H9 (cell line): ENCODE measurements at regions not wholly inside any gene's neighbourhood (a gene's known extent, or its start where the extent isn't known, plus 50 kb on each side); places are given as distances from the start of the nearest gene placed in this dataset.

ENCODE experiments used
- DNase-seq: peaks from one replicate; pipeline ENCODE4 v3.0.0-alpha.2; 2017
- H2AFZ ChIP-seq: one replicate; pipeline ENCODE4 v1.6.1; 2013; ENCODE audit warnings: mild to moderate bottlenecking, low read length, control low read depth, moderate library complexity
- H2AK5ac ChIP-seq: 2 replicates; pipeline ENCODE4 v1.6.1; 2013; ENCODE audit warnings: low read length, control low read depth, mixed read lengths; ENCODE audit not compliant: insufficient read length
- H2BK120ac ChIP-seq: one replicate; pipeline ENCODE4 v1.6.1; 2013; ENCODE audit warnings: low read depth, mild to moderate bottlenecking, low read length, control low read depth, inconsistent platforms; ENCODE audit not compliant: poor library complexity, severe bottlenecking
- H2BK12ac ChIP-seq: 2 replicates; pipeline ENCODE4 v1.6.1; 2013; ENCODE audit warnings: low read length, control low read depth, mixed read lengths, low read depth; ENCODE audit not compliant: insufficient read length
- H2BK15ac ChIP-seq: 2 replicates; pipeline ENCODE4 v1.6.1; 2013; ENCODE audit warnings: low read depth, low read length, control low read depth
- H2BK20ac ChIP-seq: one replicate; pipeline ENCODE4 v1.6.1; 2013; ENCODE audit warnings: low read depth, mild to moderate bottlenecking, low read length, control low read depth, inconsistent platforms; ENCODE audit not compliant: poor library complexity, severe bottlenecking
- H2BK5ac ChIP-seq: 2 replicates; pipeline ENCODE4 v1.6.1; 2013; ENCODE audit warnings: low read length, control low read depth, mixed read lengths; ENCODE audit not compliant: insufficient read length
- H3K14ac ChIP-seq: 2 replicates; pipeline ENCODE4 v1.6.1; 2013; ENCODE audit warnings: low read length, control low read depth; ENCODE audit not compliant: insufficient read depth
- H3K18ac ChIP-seq: 2 replicates; pipeline ENCODE4 v1.6.1; 2013; ENCODE audit warnings: low read depth, mild to moderate bottlenecking, mixed read lengths, low read length, control low read depth; ENCODE audit not compliant: insufficient read length
- H3K23ac ChIP-seq: 2 replicates; pipeline ENCODE4 v1.6.1; 2013; ENCODE audit warnings: low read length, control low read depth, mixed read lengths, low read depth; ENCODE audit not compliant: insufficient read length
- H3K23me2 ChIP-seq: 2 replicates; pipeline ENCODE4 v1.6.1; 2013; ENCODE audit warnings: low read depth, mild to moderate bottlenecking, mixed read lengths, low read length, control low read depth; ENCODE audit not compliant: insufficient read length, poor library complexity, severe bottlenecking
- H3K27ac ChIP-seq: 2 replicates; pipeline ENCODE4 v1.5.1; 2013; ENCODE audit warnings: low read length, control low read depth, mixed read lengths, low read depth; ENCODE audit not compliant: insufficient read length
- H3K27me3 ChIP-seq: 2 replicates; pipeline ENCODE4 v1.6.1; 2013; ENCODE audit warnings: low read length, control low read depth, inconsistent platforms; ENCODE audit not compliant: insufficient read depth
- H3K4ac ChIP-seq: 2 replicates; pipeline ENCODE4 v1.6.1; 2013; ENCODE audit warnings: low read depth, mild to moderate bottlenecking, control low read depth, inconsistent platforms, low read length, moderate library complexity
- H3K4me1 ChIP-seq: 2 replicates; pipeline ENCODE4 v1.6.1; 2013; ENCODE audit warnings: low read length, control low read depth, inconsistent platforms; ENCODE audit not compliant: insufficient read depth
- H3K4me2 ChIP-seq: 2 replicates; pipeline ENCODE4 v1.6.1; 2013; ENCODE audit warnings: low read length, control low read depth, mixed read lengths; ENCODE audit not compliant: insufficient read length, insufficient read depth
- H3K56ac ChIP-seq: 2 replicates; pipeline ENCODE4 v1.6.1; 2013; ENCODE audit warnings: low read depth, mild to moderate bottlenecking, mixed read lengths, low read length, control low read depth; ENCODE audit not compliant: insufficient read length
- H3K79me1 ChIP-seq: 2 replicates; pipeline ENCODE4 v1.6.1; 2013; ENCODE audit warnings: low read depth, mild to moderate bottlenecking, moderate library complexity, low read length, control low read depth, inconsistent platforms; ENCODE audit not compliant: insufficient read depth, poor library complexity, severe bottlenecking
- H3K79me2 ChIP-seq: 2 replicates; pipeline ENCODE4 v1.6.1; 2013; ENCODE audit warnings: low read length, control low read depth, inconsistent platforms; ENCODE audit not compliant: insufficient read depth
- H3K9ac ChIP-seq: 2 replicates; pipeline ENCODE4 v1.6.1; 2013; ENCODE audit warnings: low read length, control low read depth, mixed read lengths; ENCODE audit not compliant: insufficient read length; ENCODE audit errors: extremely low read depth
- H3K9me3 ChIP-seq: one replicate; pipeline ENCODE4 v1.6.1; 2013; ENCODE audit warnings: low read depth, low read length, inconsistent platforms; ENCODE audit not compliant: control insufficient read depth
- H3T11ph ChIP-seq: one replicate; pipeline ENCODE4 v1.6.1; 2013; ENCODE audit warnings: mild to moderate bottlenecking, low read length, control low read depth, inconsistent platforms
- H4K20me1 ChIP-seq: one replicate; pipeline ENCODE4 v1.6.1; 2013; ENCODE audit not compliant: control insufficient read depth, insufficient read length, insufficient read depth
- H4K5ac ChIP-seq: 2 replicates; pipeline ENCODE4 v1.6.1; 2013; ENCODE audit warnings: low read depth, mild to moderate bottlenecking, mixed read lengths, low read length, control low read depth; ENCODE audit not compliant: insufficient read length
- H4K8ac ChIP-seq: replicated peaks from 2 replicates; pipeline ENCODE4 v1.6.1; 2013; ENCODE audit warnings: low read length, control low read depth, mixed read lengths, low read depth; ENCODE audit not compliant: insufficient read length
- H4K91ac ChIP-seq: 2 replicates; pipeline ENCODE4 v1.6.1; 2013; ENCODE audit warnings: low read depth, mild to moderate bottlenecking, moderate library complexity, mixed read lengths, low read length, control low read depth; ENCODE audit not compliant: insufficient read length
- H3K27ac Mint-ChIP-seq, 3 experiments: 2 replicates in 2 of 3; 3 replicates in 1 of 3; pipeline ENCODE4 v1.8.0; 2020 to 2021; ENCODE audit warnings: mixed read lengths in 3 of 3, mild to moderate bottlenecking in 1 of 3, moderate library complexity in 1 of 3
- H3K27me3 Mint-ChIP-seq: 2 replicates; pipeline ENCODE4 v1.8.0; 2021; ENCODE audit warnings: low read depth, mild to moderate bottlenecking, moderate library complexity, mixed read lengths
- H3K36me3 Mint-ChIP-seq, 3 experiments: 2 replicates in 2 of 3; 3 replicates in 1 of 3; pipeline ENCODE4 v1.8.0; 2020 to 2021; ENCODE audit warnings: low read depth in 3 of 3, mixed read lengths in 3 of 3; ENCODE audit not compliant: insufficient read depth in 1 of 3
- H3K4me1 Mint-ChIP-seq, 2 experiments: 2 replicates each; pipeline ENCODE4 v1.8.0; 2020; ENCODE audit warnings: mixed read lengths in 2 of 2
- H3K4me3 Mint-ChIP-seq, 2 experiments: 2 replicates in 1 of 2; 3 replicates in 1 of 2; pipeline ENCODE4 v1.8.0; 2020 to 2021; ENCODE audit warnings: mild to moderate bottlenecking in 2 of 2, mixed read lengths in 2 of 2, moderate library complexity in 1 of 2
- H3K9me3 Mint-ChIP-seq, 2 experiments: 2 replicates in 1 of 2; 3 replicates in 1 of 2; pipeline ENCODE4 v1.8.0; 2020; ENCODE audit warnings: mild to moderate bottlenecking in 2 of 2, mixed read lengths in 2 of 2, moderate library complexity in 1 of 2
- WGBS: extraction: QIAGEN DNeasy Blood & Tissue Kit; methylation state at CpG from one replicate; pipeline ENCODE4 v1.1.7; 2013; ENCODE audit warnings: missing lambda C conversion rate, low lambda C conversion rate, mixed read lengths; ENCODE audit not compliant: insufficient read length; ENCODE audit errors: extremely low coverage; 5-methylcytosine and 5-hydroxymethylcytosine counted together
- TF ChIP-seq, protein P1 (sequence below): fragments of 200-600 bp; sonication (generic); conservative IDR thresholded peaks from 3 replicates; pipeline ENCODE4 v1.8.0; 2021; ENCODE audit warnings: antibody characterized with exemption, mild to moderate bottlenecking

DNA sequence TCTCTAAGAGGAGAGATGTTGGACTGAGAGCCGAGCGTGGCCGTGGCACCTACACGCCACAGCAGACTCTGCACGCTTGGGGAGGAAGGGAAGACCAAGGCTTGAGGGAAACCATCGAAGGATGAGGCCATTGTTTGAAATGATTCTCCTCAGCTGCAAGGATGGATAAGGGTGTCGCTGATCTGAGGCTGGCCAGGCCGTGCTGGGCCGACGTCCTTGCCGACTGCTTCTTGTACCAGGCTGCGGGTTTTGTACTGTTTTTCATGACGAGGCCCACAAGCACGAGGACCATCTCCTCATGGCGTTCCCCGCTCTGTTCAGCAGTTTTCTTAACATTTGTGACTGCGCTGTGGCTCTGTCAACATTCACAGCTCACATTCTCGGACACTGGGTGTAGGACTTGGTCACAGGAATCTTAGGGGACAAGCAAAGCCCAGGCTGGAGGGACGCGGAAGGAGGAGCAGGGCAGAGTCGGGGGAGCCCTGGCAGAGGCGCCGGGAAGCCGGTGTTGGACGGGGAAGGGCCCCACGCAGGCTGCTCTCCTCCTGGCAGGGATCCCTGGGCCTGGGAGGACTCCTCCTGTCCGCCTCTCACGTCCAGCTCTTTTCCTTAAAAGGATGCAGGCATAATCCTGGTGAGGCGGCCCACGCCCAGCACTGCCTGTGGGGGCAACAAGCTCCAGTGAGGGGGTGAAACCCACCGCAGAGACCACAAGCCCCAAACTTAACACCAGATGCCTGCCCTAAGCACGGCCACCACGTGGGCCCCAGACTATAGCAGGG lies 259.0 kb upstream of the SALL3 start:
- peaks cover 14% of the 10 kb centered on the region; the same call in 1 of the 2 replicates for H3K4me1 ChIP-seq
- no peak overlapping the region for H3T11ph ChIP-seq
- peaks cover 44 to 49% of the 10 kb centered on the region in 2 experiments for H3K4me1 Mint-ChIP-seq
- no peak overlapping the region for H3K23ac ChIP-seq
- H3K23me2 ChIP-seq: no peaks in the 10 kb centered on the region
- H3K27ac ChIP-seq: no peak overlapping the region
- peaks cover 0 to 9% (median 4%) of the 10 kb centered on the region in 3 experiments; a peak in 4 of 7 replicates for H3K36me3 Mint-ChIP-seq
- no peaks in the 10 kb centered on the region for H4K20me1 ChIP-seq
- H2BK120ac ChIP-seq: no peak overlapping the region
- no peak overlapping the region for H4K91ac ChIP-seq
- no peak overlapping the region for H3K4me3 Mint-ChIP-seq
- H3K27ac Mint-ChIP-seq: peak overlapping the region in 2 of 3 experiments; percentile 64 to 95; a peak in 3 of 7 replicates
- H3K27me3 ChIP-seq: no peaks in the 10 kb centered on the region
- DNase-seq: no peak
- no peak overlapping the region for H3K4ac ChIP-seq
- H3K9ac ChIP-seq: no peak overlapping the region
- no peaks in the 10 kb centered on the region for H3K79me1 ChIP-seq
- WGBS: no CpG with 5 or more reads among the region's 33 CpGs
- no peaks in the 10 kb centered on the region for H3K9me3 ChIP-seq
- H3K9me3 Mint-ChIP-seq: no peaks in the 10 kb centered on the region; a peak in 2 of 5 replicates
- H2AK5ac ChIP-seq: no peak overlapping the region
- no peak overlapping the region for H2BK15ac ChIP-seq
- H2BK12ac ChIP-seq: no peak overlapping the region
- H3K4me2 ChIP-seq: no peak overlapping the region
- H3K79me2 ChIP-seq: no peaks in the 10 kb centered on the region
- TF ChIP-seq, protein P1, sequence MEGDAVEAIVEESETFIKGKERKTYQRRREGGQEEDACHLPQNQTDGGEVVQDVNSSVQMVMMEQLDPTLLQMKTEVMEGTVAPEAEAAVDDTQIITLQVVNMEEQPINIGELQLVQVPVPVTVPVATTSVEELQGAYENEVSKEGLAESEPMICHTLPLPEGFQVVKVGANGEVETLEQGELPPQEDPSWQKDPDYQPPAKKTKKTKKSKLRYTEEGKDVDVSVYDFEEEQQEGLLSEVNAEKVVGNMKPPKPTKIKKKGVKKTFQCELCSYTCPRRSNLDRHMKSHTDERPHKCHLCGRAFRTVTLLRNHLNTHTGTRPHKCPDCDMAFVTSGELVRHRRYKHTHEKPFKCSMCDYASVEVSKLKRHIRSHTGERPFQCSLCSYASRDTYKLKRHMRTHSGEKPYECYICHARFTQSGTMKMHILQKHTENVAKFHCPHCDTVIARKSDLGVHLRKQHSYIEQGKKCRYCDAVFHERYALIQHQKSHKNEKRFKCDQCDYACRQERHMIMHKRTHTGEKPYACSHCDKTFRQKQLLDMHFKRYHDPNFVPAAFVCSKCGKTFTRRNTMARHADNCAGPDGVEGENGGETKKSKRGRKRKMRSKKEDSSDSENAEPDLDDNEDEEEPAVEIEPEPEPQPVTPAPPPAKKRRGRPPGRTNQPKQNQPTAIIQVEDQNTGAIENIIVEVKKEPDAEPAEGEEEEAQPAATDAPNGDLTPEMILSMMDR: no peak
- H3K27me3 Mint-ChIP-seq: peaks cover 10% of the 10 kb centered on the region
- no peak overlapping the region for H2AFZ ChIP-seq
- no peak overlapping the region for H2BK20ac ChIP-seq
- no peak overlapping the region for H3K18ac ChIP-seq
- no peak overlapping the region for H4K8ac ChIP-seq
- H3K14ac ChIP-seq: no peak overlapping the region
- no peak overlapping the region for H2BK5ac ChIP-seq
- H4K5ac ChIP-seq: no peak overlapping the region
- no peak overlapping the region for H3K56ac ChIP-seq
